ENCODE measurements at regions not wholly inside any gene's neighbourhood (a gene's known extent, or its start where the extent isn't known, plus 50 kb on each side); places are given as distances from the start of the nearest gene placed in this dataset.
"Not testable (repeated sequence)": the region's sequence is repeated elsewhere in the genome, so short reads cannot be mapped to it uniquely, and the experiment has no call there.

- DNase-seq: no peak
These were observed 85.8 kb downstream of the IRX5 start for GRCh38 chr16:55016515-55016914.

- DNase-seq: no peak
These were observed 86.7 kb downstream of the IRX5 start for GRCh38 chr16:55017321-55017720.

GRCh38 chr16:55018881-55019280 is 88.2 kb downstream of the IRX5 start:
- DNase-seq: no peak

- no peak for DNase-seq
These were observed 88.9 kb downstream of the IRX5 start for GRCh38 chr16:55019419-55020131.

GRCh38 chr16:55021595-55022475 is 91.2 kb downstream of the IRX5 start:
- no peak for DNase-seq

- not testable (repeated sequence) for DNase-seq
These were observed 96.6 kb downstream of the IRX5 start for GRCh38 chr16:55027260-55027659.

- DNase-seq: no peak
These were observed 98.8 kb downstream of the IRX5 start for GRCh38 chr16:55029509-55029908.

GRCh38 chr16:55030944-55031343 is 100.3 kb downstream of the IRX5 start:
- DNase-seq: no peak

GRCh38 chr16:55031481-55031880 is 100.8 kb downstream of the IRX5 start:
- DNase-seq: no peak

- no peak for DNase-seq
These were observed 102.8 kb downstream of the IRX5 start for GRCh38 chr16:55033225-55034156.

- DNase-seq: peak; percentile 1 to 25
These were observed 104.4 kb downstream of the IRX5 start for GRCh38 chr16:55035029-55035428.

GRCh38 chr16:55035956-55036355 is 105.3 kb downstream of the IRX5 start:
- DNase-seq: no peak

- no peak for DNase-seq
These were observed 105.7 kb downstream of the IRX5 start for GRCh38 chr16:55036371-55036821.

- no peak for DNase-seq
These were observed 106.4 kb downstream of the IRX5 start for GRCh38 chr16:55037046-55037445.

- no peak for DNase-seq
These were observed 107.3 kb downstream of the IRX5 start for GRCh38 chr16:55037966-55038365.

GRCh38 chr16:55039042-55039441 is 108.4 kb downstream of the IRX5 start:
- DNase-seq: no peak

- no peak for DNase-seq
These were observed 108.8 kb downstream of the IRX5 start for GRCh38 chr16:55039511-55039910.

GRCh38 chr16:55039931-55040330 is 109.3 kb downstream of the IRX5 start:
- DNase-seq: no peak

GRCh38 chr16:55040366-55041086 is 109.9 kb downstream of the IRX5 start:
- DNase-seq: no peak

GRCh38 chr16:55041540-55042234 is 111.0 kb downstream of the IRX5 start:
- DNase-seq: no peak

- DNase-seq: no peak
These were observed 112.1 kb downstream of the IRX5 start for GRCh38 chr16:55042556-55043432.
